PC-9 (cell line): ENCODE measurements at regions not wholly inside any gene's neighbourhood (a gene's known extent, or its start where the extent isn't known, plus 50 kb on each side); places are given as distances from the start of the nearest gene placed in this dataset.

ENCODE experiments used
- BruUV-seq: library from RNA; stranded (reverse); fragments of 400-500 nt; replicated peaks from 2 replicates; lab custom pipeline; 2021; lab: Mats Ljungman, UMichigan
- CTCF ChIA-PET: fragments of 300-600 bp; sonication (Branson Sonifier 250); formaldehyde crosslinking; loops from one replicate; lab custom pipeline; 2022; ENCODE audit warnings: antibody characterized with exemption; lab: Charles Lee
- POLR2A ChIA-PET: fragments of 300-600 bp; sonication (Branson Sonifier 250); formaldehyde crosslinking; loops from one replicate; lab custom pipeline; 2022; ENCODE audit warnings: antibody characterized with exemption; ENCODE audit not compliant: unreplicated experiment; lab: Charles Lee
- DNase-seq, 2 experiments: peaks; one replicate each; pipeline versions ENCODE4 v3.0.0 to v3.0.0-alpha.2; 2015 to 2022; ENCODE audit warnings: mixed read lengths in 1 of 2
- H2AFZ ChIP-seq: fragments of 200-600 bp; sonication (generic); 2 replicates; pipeline ENCODE4 v1.8.1; 2017; ENCODE audit warnings: antibody characterized with exemption
- H3F3A ChIP-seq: fragments of 200-600 bp; sonication (generic); 2 replicates; pipeline ENCODE4 v1.8.1; 2017; ENCODE audit warnings: antibody characterized with exemption, mild to moderate bottlenecking, low read depth; ENCODE audit not compliant: insufficient read depth
- H3K27ac ChIP-seq: fragments of 200-600 bp; sonication (generic); 2 replicates; pipeline ENCODE4 v1.6.1; 2016; ENCODE audit warnings: mixed run types
- H3K27me3 ChIP-seq: fragments of 200-600 bp; sonication (generic); 2 replicates; pipeline ENCODE4 v1.6.1; 2016; ENCODE audit warnings: low read depth, mixed run types; ENCODE audit not compliant: insufficient read depth
- H3K36me3 ChIP-seq: fragments of 200-600 bp; sonication (generic); 2 replicates; pipeline ENCODE4 v1.6.1; 2016; ENCODE audit warnings: low read depth, mixed run types
- H3K4me1 ChIP-seq: fragments of 200-600 bp; sonication (generic); replicated peaks from 2 replicates; pipeline ENCODE4 v1.6.1; 2016; ENCODE audit warnings: mixed run types; ENCODE audit not compliant: insufficient read depth
- H3K4me2 ChIP-seq: fragments of 200-600 bp; sonication (generic); 2 replicates; pipeline ENCODE4 v1.6.1; 2017; ENCODE audit warnings: mixed run types
- H3K4me3 ChIP-seq: fragments of 200-600 bp; sonication (generic); 2 replicates; pipeline ENCODE4 v1.6.1; 2016; ENCODE audit warnings: mixed run types
- H3K79me2 ChIP-seq: fragments of 200-600 bp; sonication (generic); 2 replicates; pipeline ENCODE4 v1.6.1; 2017; ENCODE audit warnings: low read depth, mixed run types
- H3K9me2 ChIP-seq: fragments of 200-600 bp; sonication (generic); 2 replicates; pipeline ENCODE4 v1.8.1; 2017; ENCODE audit warnings: mild to moderate bottlenecking; ENCODE audit not compliant: insufficient read depth
- H3K9me3 ChIP-seq: fragments of 200-600 bp; sonication (generic); 2 replicates; pipeline ENCODE4 v1.8.1; 2016; ENCODE audit warnings: low read depth; ENCODE audit not compliant: insufficient read depth
- H4K20me1 ChIP-seq: fragments of 200-600 bp; sonication (generic); 2 replicates; pipeline ENCODE4 v1.8.1; 2017; ENCODE audit not compliant: insufficient read depth
- CTCF ChIP-seq: fragments of 200-600 bp; sonication (generic); conservative IDR thresholded peaks from 2 replicates; pipeline ENCODE4 v1.6.1; 2017; ENCODE audit warnings: mixed run types, antibody characterized with exemption, mild to moderate bottlenecking, moderate library complexity
- EZH2 ChIP-seq: fragments of 200-600 bp; sonication (generic); IDR thresholded peaks from 2 replicates; pipeline ENCODE4 v1.8.0; 2017; ENCODE audit warnings: antibody characterized with exemption, low read depth
- intact Hi-C: fragments of 100-400 bp; cut with micrococcal nuclease; formaldehyde crosslinking; loops from one replicate; pipeline ENCODE4 v1.10.0; 2022; ENCODE audit not compliant: unreplicated experiment

GRCh38 chr4:124481123-124481522 is 231.4 kb downstream of the ANKRD50 start:
- H3K79me2 ChIP-seq = no peaks in the 10 kb centered on the region
- no peaks in the 10 kb centered on the region for H3F3A ChIP-seq
- H3K4me1 ChIP-seq = no peaks in the 10 kb centered on the region
- no peak overlapping the region for H3K27ac ChIP-seq
- H3K9me3 ChIP-seq = no peaks in the 10 kb centered on the region
- no peaks in the 10 kb centered on the region for H3K36me3 ChIP-seq
- ChIA-PET CTCF (no interaction called here), POLR2A (no interaction called here)
- TF ChIP-seq CTCF (no peak), EZH2 (no peak)
- intact Hi-C loops = no loop called here
- H3K4me3 ChIP-seq = no peak overlapping the region
- H3K4me2 ChIP-seq = no peak overlapping the region
- no peaks in the 10 kb centered on the region for H3K27me3 ChIP-seq
- no peak for DNase-seq
- H2AFZ ChIP-seq = 0 out of 2 replicates have a peak overlapping the region, but pooled peaks have one; percentile 6
- no peaks in the 10 kb centered on the region for H4K20me1 ChIP-seq
- BruUV-seq = no TSS peak
- H3K9me2 ChIP-seq = no peaks in the 10 kb centered on the region

GRCh38 chr4:124483048-124483906 is 229.3 kb downstream of the ANKRD50 start:
- Histone ChIP-seq H3K4me1 (no peaks in the 10 kb centered on the region), H3K79me2 (no peaks in the 10 kb centered on the region), H3K9me2 (no peaks in the 10 kb centered on the region), H2AFZ (no peak overlapping the region), H3F3A (no peaks in the 10 kb centered on the region), H3K27ac (no peak overlapping the region), H3K4me3 (no peak overlapping the region), H3K4me2 (no peak overlapping the region), H3K36me3 (no peaks in the 10 kb centered on the region), H3K9me3 (no peaks in the 10 kb centered on the region), H4K20me1 (no peaks in the 10 kb centered on the region), H3K27me3 (no peaks in the 10 kb centered on the region)
- ChIA-PET POLR2A (no interaction called here), CTCF (no interaction called here)
- DNase-seq = no peak
- TF ChIP-seq EZH2 = no peak
- no peak for TF ChIP-seq CTCF
- intact Hi-C loops = no loop called here
- BruUV-seq = no TSS peak

GRCh38 chr4:124484008-124484407 is 228.5 kb downstream of the ANKRD50 start:
- TF ChIP-seq EZH2 = no peak
- no peak for TF ChIP-seq CTCF
- CTCF ChIA-PET = no interaction called here

More at GRCh38 chr4:124484008-124484407, 228.5 kb downstream of the ANKRD50 start:
- BruUV-seq = no TSS peak
- no peaks in the 10 kb centered on the region for H3K27me3 ChIP-seq
- no peak for DNase-seq
- no peaks in the 10 kb centered on the region for H3K79me2 ChIP-seq
- intact Hi-C loops = no loop called here
- no peak overlapping the region for H3K4me2 ChIP-seq
- H3K9me2 ChIP-seq = no peaks in the 10 kb centered on the region
- H3K4me3 ChIP-seq = no peak overlapping the region
- H3K36me3 ChIP-seq = no peaks in the 10 kb centered on the region
- H3K27ac ChIP-seq = no peak overlapping the region
- POLR2A ChIA-PET = no interaction called here
- no peaks in the 10 kb centered on the region for H3F3A ChIP-seq
- no peaks in the 10 kb centered on the region for H3K9me3 ChIP-seq
- no peaks in the 10 kb centered on the region for H4K20me1 ChIP-seq
- H3K4me1 ChIP-seq = no peaks in the 10 kb centered on the region
- no peak overlapping the region for H2AFZ ChIP-seq
